ENCODE measurements at regions not wholly inside any gene's neighbourhood (a gene's known extent, or its start where the extent isn't known, plus 50 kb on each side); places are given as distances from the start of the nearest gene placed in this dataset.
"Not testable (repeated sequence)": the region's sequence is repeated elsewhere in the genome, so short reads cannot be mapped to it uniquely, and the experiment has no call there.

GRCh38 chr2:7094231-7094741 lies 177.1 kb downstream of the RNF144A start:
- DNase-seq (ENCODE audit: low read depth): no peak
- no peak overlapping the region for H3K4me3 ChIP-seq (ENCODE audit: low read depth, low read length)

- no peak overlapping the region for H3K4me3 ChIP-seq (ENCODE audit: low read depth, low read length)
- DNase-seq (ENCODE audit: low read depth): no peak
Measured at GRCh38 chr2:7096726-7097352, 179.6 kb downstream of the RNF144A start.

GRCh38 chr2:7097353-7097895 lies 180.2 kb downstream of the RNF144A start:
- H3K4me3 ChIP-seq (ENCODE audit: low read depth, low read length): no peak overlapping the region
- peak; percentile 4 for DNase-seq (ENCODE audit: low read depth)

DNA sequence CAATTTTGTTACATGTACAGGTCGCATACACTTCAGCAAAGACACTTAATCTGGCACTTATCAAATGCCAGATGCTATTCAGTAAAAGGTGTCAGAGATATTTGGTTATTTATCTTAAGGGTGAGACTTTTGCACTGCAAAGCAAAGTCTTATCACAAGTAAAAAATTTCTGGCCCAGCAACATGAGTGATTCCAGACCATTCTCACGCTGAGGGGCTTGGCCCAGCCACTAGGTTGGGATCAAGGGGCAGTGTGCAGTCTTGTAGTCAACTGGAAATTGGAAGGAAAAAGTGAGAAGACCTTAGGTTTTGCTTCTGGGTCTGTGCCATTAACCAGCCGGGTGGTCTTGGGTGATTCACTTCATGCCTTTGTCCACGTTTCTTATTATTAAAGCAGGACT lies 181.6 kb downstream of the RNF144A start:
- H3K4me3 ChIP-seq (ENCODE audit: low read depth, low read length): no peak overlapping the region
- no peak for DNase-seq (ENCODE audit: low read depth)

GRCh38 chr2:7099687-7100086 lies 182.5 kb downstream of the RNF144A start:
- DNase-seq (ENCODE audit: low read depth); H3K4me3 ChIP-seq (ENCODE audit: low read depth, low read length): not testable (repeated sequence)

DNA sequence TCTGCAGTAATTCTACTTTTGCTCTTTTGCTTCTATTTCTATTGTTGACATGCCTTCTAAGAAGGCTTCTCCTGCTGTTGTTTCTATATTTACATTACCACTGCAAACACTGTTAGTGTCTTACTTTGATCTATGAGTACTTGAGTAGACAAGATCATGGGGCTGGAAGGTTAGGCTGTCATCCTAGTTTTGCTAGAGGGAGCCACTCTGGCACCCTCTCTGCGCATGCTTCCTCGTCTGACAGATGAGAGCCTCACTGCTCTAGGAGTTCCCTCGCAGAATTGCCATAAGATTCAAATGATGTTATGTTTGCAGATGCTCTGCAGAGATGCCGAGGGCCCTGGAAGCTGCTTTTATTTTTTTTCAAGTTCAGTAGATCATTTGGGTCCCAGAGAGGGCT lies 185.6 kb downstream of the RNF144A start:
- no peak overlapping the region for H3K4me3 ChIP-seq (ENCODE audit: low read depth, low read length)
- no peak for DNase-seq (ENCODE audit: low read depth)

DNA sequence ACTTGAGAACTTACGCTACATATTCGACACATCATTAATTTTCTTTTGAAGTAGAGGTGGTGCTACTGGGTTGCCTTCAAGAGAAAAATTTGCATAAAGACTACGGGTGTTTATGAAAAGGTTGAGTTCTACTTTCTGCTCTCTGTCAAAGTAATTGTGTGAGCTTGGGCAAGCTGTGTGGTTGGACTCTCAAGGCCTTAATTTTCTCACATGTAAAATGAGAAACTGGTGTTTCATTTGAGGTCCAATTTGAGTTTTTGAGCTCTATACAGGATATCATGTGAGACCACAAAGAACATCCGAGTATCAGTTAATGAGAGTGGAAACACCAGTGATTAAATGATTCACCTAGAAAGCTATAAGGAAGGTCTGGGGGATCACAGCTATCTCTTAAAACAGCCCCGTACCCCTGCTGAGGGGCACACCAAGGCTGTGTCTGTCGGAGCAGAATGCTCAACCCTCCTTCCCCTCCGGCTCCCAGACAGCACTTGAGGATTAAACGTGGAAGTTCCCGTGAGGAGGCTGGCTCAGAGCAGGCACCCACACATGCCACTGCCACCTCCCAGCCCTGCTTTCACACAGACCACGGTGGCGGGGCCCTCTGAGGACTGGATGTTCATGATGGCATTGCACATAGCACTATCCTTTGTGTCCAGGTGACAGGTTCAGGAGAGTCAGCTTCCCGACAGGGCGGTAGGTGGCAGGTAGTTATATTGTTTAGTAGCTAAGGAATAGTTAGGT lies 191.8 kb downstream of the RNF144A start:
- no peak overlapping the region for H3K4me3 ChIP-seq (ENCODE audit: low read depth, low read length)
- DNase-seq (ENCODE audit: low read depth): no peak

GRCh38 chr2:7109533-7109885 lies 192.3 kb downstream of the RNF144A start:
- no peak for DNase-seq (ENCODE audit: low read depth)
- no peak overlapping the region for H3K4me3 ChIP-seq (ENCODE audit: low read depth, low read length)

GRCh38 chr2:7111626-7112025 lies 194.4 kb downstream of the RNF144A start:
- H3K4me3 ChIP-seq (ENCODE audit: low read depth, low read length): no peak overlapping the region
- DNase-seq (ENCODE audit: low read depth): no peak

DNA sequence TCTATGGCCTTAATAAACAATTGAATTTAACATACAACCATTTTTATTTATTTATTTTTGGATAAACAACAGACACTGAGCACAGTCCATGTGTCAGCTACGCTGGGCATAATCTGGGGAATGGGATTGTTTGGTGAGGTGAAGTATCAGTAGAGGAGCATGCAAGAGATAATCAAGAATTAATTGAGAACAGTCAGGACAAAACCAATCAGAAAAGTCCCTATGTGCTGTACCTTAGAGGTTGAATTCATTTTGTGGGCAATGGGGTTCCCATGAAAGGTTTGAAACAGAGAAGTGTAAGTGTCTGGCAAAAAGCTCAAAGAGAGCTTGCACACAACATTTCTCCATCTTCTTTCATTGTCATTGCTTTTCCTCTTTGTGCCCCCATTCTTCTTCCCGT lies 198.2 kb downstream of the RNF144A start:
- DNase-seq (ENCODE audit: low read depth): no peak
- H3K4me3 ChIP-seq (ENCODE audit: low read depth, low read length): no peak overlapping the region

GRCh38 chr2:7115906-7116305 lies 198.7 kb downstream of the RNF144A start:
- DNase-seq (ENCODE audit: low read depth): no peak
- H3K4me3 ChIP-seq (ENCODE audit: low read depth, low read length): no peak overlapping the region

DNA sequence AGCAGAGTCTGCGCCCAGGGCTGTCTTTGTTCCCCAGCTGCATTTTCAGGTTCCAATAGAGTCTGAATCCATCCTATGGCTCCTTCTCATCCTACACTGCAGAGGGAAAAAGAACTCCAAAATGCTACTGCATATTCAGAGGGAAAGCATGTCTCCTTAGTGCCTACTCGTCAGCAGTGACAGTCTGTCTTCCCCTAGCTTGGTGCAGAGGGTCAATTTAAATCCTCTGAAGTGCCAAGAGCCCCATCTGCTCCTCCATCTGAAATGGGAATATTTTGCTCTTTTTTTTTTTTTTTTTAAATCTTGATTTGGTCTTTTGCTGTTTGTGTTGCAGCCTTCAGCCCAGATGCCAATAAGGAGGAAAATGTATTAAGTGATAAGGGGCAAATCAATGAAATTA lies 199.3 kb downstream of the RNF144A start:
- DNase-seq (ENCODE audit: low read depth): no peak
- no peak overlapping the region for H3K4me3 ChIP-seq (ENCODE audit: low read depth, low read length)

- no peak for DNase-seq (ENCODE audit: low read depth)
- H3K4me3 ChIP-seq (ENCODE audit: low read depth, low read length): no peak overlapping the region
Measured at GRCh38 chr2:7117076-7117475, 199.9 kb downstream of the RNF144A start.

DNA sequence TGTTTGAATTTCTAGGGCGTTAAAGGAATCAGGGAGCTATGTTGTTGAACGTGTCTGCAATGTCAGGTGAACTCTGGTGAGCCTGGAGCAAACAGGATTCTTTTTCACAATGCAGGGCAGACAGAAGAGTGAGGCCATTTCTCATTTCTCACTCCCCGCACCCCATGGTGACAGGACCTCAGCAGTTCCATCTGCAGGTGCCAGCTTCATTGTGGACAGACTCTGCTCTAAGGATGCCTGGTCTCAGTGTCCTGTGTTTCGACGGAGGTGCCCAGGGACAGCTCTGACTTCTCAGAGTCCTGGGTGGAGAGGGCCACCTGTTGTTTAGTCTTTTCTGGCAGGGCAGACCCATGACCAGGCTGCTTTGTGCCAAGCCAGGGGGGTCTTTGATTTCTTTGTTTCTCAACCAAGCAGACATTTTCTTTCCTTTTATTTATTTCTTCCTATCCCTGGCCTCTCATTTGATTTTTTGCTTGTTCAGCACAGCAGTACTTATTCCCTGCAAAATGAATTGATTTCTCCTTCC lies 201.5 kb downstream of the RNF144A start:
- DNase-seq (ENCODE audit: low read depth): no peak
- H3K4me3 ChIP-seq (ENCODE audit: low read depth, low read length): no peak overlapping the region

GRCh38 chr2:7119132-7119835 lies 202.1 kb downstream of the RNF144A start:
- no peak overlapping the region for H3K4me3 ChIP-seq (ENCODE audit: low read depth, low read length)
- no peak for DNase-seq (ENCODE audit: low read depth)

DNA sequence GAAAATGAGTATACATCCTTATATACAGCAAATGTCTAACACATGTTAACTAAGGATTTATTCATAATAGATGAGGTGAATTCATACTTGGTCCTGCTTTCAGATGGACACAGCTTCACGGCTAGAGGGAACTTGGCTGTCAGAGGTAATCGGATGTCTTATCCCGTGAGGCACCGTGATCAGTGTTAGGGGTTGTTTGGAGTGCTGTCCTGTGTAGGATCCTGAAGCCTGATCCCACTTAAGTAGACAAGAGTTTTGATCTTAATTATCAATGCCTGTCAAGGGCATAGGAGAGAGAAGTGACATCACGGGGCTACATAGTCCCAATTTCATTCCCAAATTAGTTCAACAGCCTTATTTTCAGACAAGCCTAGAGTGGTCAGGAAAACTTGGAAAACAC lies 204.6 kb downstream of the RNF144A start:
- no peak for DNase-seq (ENCODE audit: low read depth)
- no peak overlapping the region for H3K4me3 ChIP-seq (ENCODE audit: low read depth, low read length)

DNA sequence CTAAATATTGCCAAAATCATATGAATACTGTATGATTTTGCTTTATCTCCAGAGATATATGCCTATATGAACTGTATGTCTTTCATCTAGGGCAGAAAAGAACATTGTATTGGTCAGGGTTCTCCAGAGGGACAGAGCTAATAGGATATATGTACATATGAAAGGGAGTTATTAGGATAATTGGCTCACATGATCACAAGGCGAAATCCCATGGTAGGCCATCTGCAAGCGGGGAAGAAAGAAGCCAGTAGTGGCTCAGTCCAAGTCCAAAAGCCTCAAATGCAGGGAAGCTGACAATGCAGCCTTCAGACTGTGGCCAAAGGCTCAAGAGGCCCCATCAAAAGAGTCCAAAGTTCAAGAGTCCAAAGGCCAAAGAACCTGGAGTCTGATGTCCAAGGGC lies 209.9 kb downstream of the RNF144A start:
- DNase-seq (ENCODE audit: low read depth): no peak
- H3K4me3 ChIP-seq (ENCODE audit: low read depth, low read length): no peak overlapping the region

DNA sequence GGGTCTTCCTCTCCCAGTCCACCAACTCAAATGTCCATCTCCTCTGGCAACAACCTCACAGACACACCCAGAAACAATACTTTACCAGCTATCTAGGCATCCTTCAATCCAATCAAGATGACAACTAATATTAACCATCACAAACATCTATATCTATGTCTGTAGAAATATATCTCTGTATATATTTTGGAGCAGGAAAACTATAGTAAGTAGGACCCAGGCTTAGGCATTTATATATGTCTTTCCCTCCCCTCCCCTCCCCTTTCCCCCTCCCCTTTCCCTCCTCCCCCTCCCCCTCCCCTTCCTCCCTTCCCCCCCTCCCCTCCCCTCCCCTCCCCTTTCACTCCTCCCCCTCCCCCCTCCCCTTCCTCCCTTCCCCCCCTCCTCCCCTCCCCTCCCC lies 210.5 kb downstream of the RNF144A start:
- DNase-seq (ENCODE audit: low read depth): no peak
- H3K4me3 ChIP-seq (ENCODE audit: low read depth, low read length): no peak overlapping the region

DNA sequence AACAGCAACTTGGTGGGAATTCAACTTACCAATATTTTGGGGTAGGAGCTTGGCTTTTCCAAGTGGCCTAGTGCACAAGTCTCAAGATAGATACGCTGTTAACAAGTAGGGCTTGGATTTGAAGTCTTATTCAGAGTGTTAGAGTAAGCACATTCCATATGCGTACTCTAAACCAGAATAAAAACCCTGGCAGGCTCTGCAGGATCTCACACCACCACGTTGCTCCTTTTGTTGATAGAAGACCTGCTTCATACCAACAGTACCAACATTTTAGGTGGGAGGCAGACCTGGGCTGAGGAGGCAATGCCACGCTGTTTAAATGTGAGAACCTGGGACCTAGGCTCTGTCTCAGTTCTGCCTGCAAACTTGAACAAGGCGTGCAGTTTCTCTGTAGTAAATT lies 214.0 kb downstream of the RNF144A start:
- no peak overlapping the region for H3K4me3 ChIP-seq (ENCODE audit: low read depth, low read length)
- no peak for DNase-seq (ENCODE audit: low read depth)

- DNase-seq (ENCODE audit: low read depth): no peak
- no peak overlapping the region for H3K4me3 ChIP-seq (ENCODE audit: low read depth, low read length)
Measured at GRCh38 chr2:7132753-7133152, 215.5 kb downstream of the RNF144A start.

Data from skeletal muscle cell (primary cell).